B cell (primary cell): ENCODE measurements at regions not wholly inside any gene's neighbourhood (a gene's known extent, or its start where the extent isn't known, plus 50 kb on each side); places are given as distances from the start of the nearest gene placed in this dataset.

ENCODE experiments used
- ATAC-seq: fragments of 200-7000 bp; cut with Tn5 transposase; one replicate; pipeline ENCODE4 v1.10.0; 2021; ENCODE audit warnings: low read depth, mild to moderate bottlenecking, moderate number of reproducible peaks, moderate library complexity
- CTCF ChIA-PET: fragments of 350-600 bp; sonication (Branson Sonifier 250); formaldehyde crosslinking; loops from one replicate; lab custom pipeline; 2021; ENCODE audit warnings: antibody characterized with exemption, inconsistent platforms; lab: Charles Lee
- POLR2A ChIA-PET: fragments of 350-600 bp; sonication (Branson Sonifier 250); formaldehyde crosslinking; loops from one replicate; lab custom pipeline; 2021; ENCODE audit warnings: antibody characterized with exemption; lab: Charles Lee
- DNase-seq: peaks from one replicate; pipeline ENCODE4 v3.0.0; 2013
- H2AFZ ChIP-seq: 2 replicates; pipeline ENCODE4 v1.6.1; 2012; ENCODE audit warnings: mild to moderate bottlenecking, low read depth, low read length; ENCODE audit not compliant: insufficient read depth, poor library complexity, severe bottlenecking
- H3K27ac ChIP-seq, 2 donors: 1 replicate in 1 of 2; 2 replicates in 1 of 2; pipeline ENCODE4 v1.5.1; 2012 to 2013; ENCODE audit warnings: low read length in 2 of 2, mild to moderate bottlenecking in 2 of 2, moderate library complexity in 1 of 2
- H3K27me3 ChIP-seq, 4 experiments: fragments of 200-600 bp in 1 of 4; sonication (generic) in 1 of 4; replicated peaks in 1 of 4; 1 replicate in 2 of 4; 2 replicates in 2 of 4; pipeline versions ENCODE4 v1.6.1 to v1.7.0; 2013 to 2016; ENCODE audit warnings: low read length in 3 of 4, mild to moderate bottlenecking in 2 of 4, mixed read lengths in 1 of 4, moderate library complexity in 1 of 4; ENCODE audit not compliant: insufficient read depth in 4 of 4, control insufficient read depth in 3 of 4; ENCODE audit errors: control extremely low read depth in 1 of 4
- H3K36me3 ChIP-seq, 2 experiments: replicated peaks in 1 of 2; 1 replicate in 1 of 2; 2 replicates in 1 of 2; pipeline versions ENCODE4 v1.6.1 to v1.7.1; 2013; ENCODE audit warnings: low read length in 1 of 2; ENCODE audit not compliant: insufficient read depth in 2 of 2, control insufficient read depth in 1 of 2; ENCODE audit errors: control extremely low read depth in 1 of 2, extremely low read depth in 1 of 2
- H3K4me1 ChIP-seq, 2 donors: fragments of 200-600 bp in 1 of 2; sonication (generic) in 1 of 2; 1 replicate in 1 of 2; 2 replicates in 1 of 2; pipeline versions ENCODE4 v1.5.1 to v1.6.1; 2013 to 2017; ENCODE audit warnings: low read length in 2 of 2; ENCODE audit not compliant: control insufficient read depth in 2 of 2, insufficient read depth in 2 of 2
- H3K4me2 ChIP-seq: replicated peaks from 2 replicates; pipeline ENCODE3; 2012; ENCODE audit warnings: mild to moderate bottlenecking, low read depth, low read length; ENCODE audit not compliant: poor library complexity, severe bottlenecking
- H3K4me3 ChIP-seq, 5 experiments: fragments of 200-600 bp in 1 of 5; sonication (generic) in 1 of 5; 1 replicate in 3 of 5; 2 replicates in 2 of 5; pipeline versions ENCODE4 v1.5.1 to v1.7.0; 2011 to 2016; ENCODE audit warnings: low read length in 4 of 5, mild to moderate bottlenecking in 4 of 5, low read depth in 2 of 5, control low read depth in 1 of 5, moderate library complexity in 1 of 5; ENCODE audit not compliant: insufficient read depth in 1 of 5; ENCODE audit errors: control extremely low read depth in 1 of 5, extremely low read depth in 1 of 5
- H3K79me2 ChIP-seq: fragments of 200-600 bp; sonication (generic); one replicate; pipeline ENCODE4 v1.6.0; 2016; ENCODE audit warnings: low read length; ENCODE audit not compliant: control insufficient read depth, insufficient read depth
- H3K9ac ChIP-seq: fragments of 200-600 bp; sonication (generic); 2 replicates; pipeline ENCODE4 v1.6.1; 2017; ENCODE audit warnings: mild to moderate bottlenecking, low read length, moderate library complexity
- H3K9me3 ChIP-seq, 3 donors: one replicate each; pipeline versions ENCODE4 v1.6.1 to v1.7.1; 2013; ENCODE audit warnings: low read length in 2 of 3; ENCODE audit not compliant: control insufficient read depth in 2 of 3, insufficient read depth in 1 of 3; ENCODE audit errors: control extremely low read depth in 1 of 3
- H4K20me1 ChIP-seq: 2 replicates; pipeline ENCODE4 v1.6.0; 2012; ENCODE audit warnings: mild to moderate bottlenecking, low read length; ENCODE audit not compliant: insufficient read depth, control insufficient read depth, poor library complexity, severe bottlenecking
- H3K27ac Mint-ChIP-seq: one replicate; pipeline ENCODE4 v1.8.0; 2021; ENCODE audit warnings: mixed read lengths
- H3K27me3 Mint-ChIP-seq: one replicate; pipeline ENCODE4 v1.8.0; 2021; ENCODE audit warnings: mixed read lengths
- H3K4me1 Mint-ChIP-seq: one replicate; pipeline ENCODE4 v1.8.0; 2021; ENCODE audit warnings: mixed read lengths
- H3K4me3 Mint-ChIP-seq: one replicate; pipeline ENCODE4 v1.8.0; 2021; ENCODE audit warnings: mixed read lengths
- H3K9me3 Mint-ChIP-seq: one replicate; pipeline ENCODE4 v1.8.0; 2022; ENCODE audit warnings: mixed read lengths; ENCODE audit not compliant: insufficient read depth
- CTCF ChIP-seq: fragments of 200-600 bp; IDR thresholded peaks from one replicate; pipeline ENCODE4 v1.8.0; 2022; ENCODE audit warnings: antibody characterized with exemption, mild to moderate bottlenecking
- EZH2 ChIP-seq: IDR thresholded peaks from 2 replicates; pipeline ENCODE4 v1.6.1; 2012; ENCODE audit warnings: borderline replicate concordance, low read depth, mild to moderate bottlenecking, moderate library complexity, low read length; ENCODE audit not compliant: insufficient read depth, poor library complexity, severe bottlenecking
- WGBS: methylation state at CpG from one replicate; pipeline ENCODE4 v1.1.5; 2013; ENCODE audit warnings: missing lambda C conversion rate; ENCODE audit not compliant: insufficient coverage; 5-methylcytosine and 5-hydroxymethylcytosine counted together
- intact Hi-C: fragments of 100-400 bp; cut with micrococcal nuclease; formaldehyde crosslinking; loops from one replicate; pipeline ENCODE4 v1.10.0; 2022

GRCh38 chr12:124682425-124683151, 115.2 kb upstream of the NCOR2 start:
- Histone ChIP-seq H2AFZ (no peak overlapping the region), H3K27ac (no peak overlapping the region), H3K9ac (no peak overlapping the region), H3K4me3 (no peak overlapping the region), H3K9me3 (peaks cover 0 to 10% (median 0%) of the 10 kb centered on the region in 3 donors), H3K79me2 (no peaks in the 10 kb centered on the region), H3K4me1 (peaks cover 2 to 11% of the 10 kb centered on the region in 2 donors), H4K20me1 (no peaks in the 10 kb centered on the region), H3K36me3 (no peaks in the 10 kb centered on the region), H3K27me3 (peaks cover 0 to under 1% (median 0%) of the 10 kb centered on the region in 4 experiments), H3K4me2 (no peak overlapping the region)
- peaks cover 13% of the 10 kb centered on the region for H3K4me1 Mint-ChIP-seq
- TF ChIP-seq CTCF (no peak), EZH2 (no peak)
- WGBS: 94% methylated on average over 17 of the region's 17 CpGs
- no peak for DNase-seq
- ATAC-seq: no peak
- H3K9me3 Mint-ChIP-seq: no peaks in the 10 kb centered on the region
- no peak overlapping the region for H3K4me3 Mint-ChIP-seq
- CTCF ChIA-PET: no interaction called here
- H3K27me3 Mint-ChIP-seq: peaks cover 15% of the 10 kb centered on the region
- POLR2A ChIA-PET: no interaction called here
- no peak overlapping the region for H3K27ac Mint-ChIP-seq
- intact Hi-C loops: no loop called here

GRCh38 chr12:124681779-124682391, 114.5 kb upstream of the NCOR2 start:
- Histone ChIP-seq H3K27ac (no peak overlapping the region), H3K4me3 (no peak overlapping the region), H3K36me3 (no peaks in the 10 kb centered on the region), H3K9ac (no peak overlapping the region), H2AFZ (no peak overlapping the region), H4K20me1 (no peaks in the 10 kb centered on the region), H3K4me1 (peaks cover 0 to 6% of the 10 kb centered on the region in 2 donors), H3K79me2 (no peaks in the 10 kb centered on the region), H3K4me2 (no peak overlapping the region), H3K27me3 (no peaks in the 10 kb centered on the region), H3K9me3 (peaks cover 0 to 10% (median 0%) of the 10 kb centered on the region in 3 donors)
- ChIA-PET POLR2A (no interaction called here), CTCF (no interaction called here)
- TF ChIP-seq CTCF (no peak), EZH2 (no peak)
- peaks cover 11% of the 10 kb centered on the region for H3K27me3 Mint-ChIP-seq
- DNase-seq: no peak
- no peak for ATAC-seq
- intact Hi-C loops: loop anchor here (1.0 kb wide), 1 partner anchor 291 kb away; no protein-coding TSS in a partner anchor
- no peak overlapping the region for H3K27ac Mint-ChIP-seq
- no peak overlapping the region for H3K4me3 Mint-ChIP-seq
- no peaks in the 10 kb centered on the region for H3K9me3 Mint-ChIP-seq
- 80% methylated on average over 14 of the region's 16 CpGs for WGBS
- peaks cover 6% of the 10 kb centered on the region for H3K4me1 Mint-ChIP-seq
